Middle frontal gyrus (tissue), 1 donor: ENCODE measurements at regions not wholly inside any gene's neighbourhood (a gene's known extent, or its start where the extent isn't known, plus 50 kb on each side); places are given as distances from the start of the nearest gene placed in this dataset.

Experiments used
- DNase-seq: peaks from one replicate; pipeline ENCODE4 v3.0.0-alpha.2; 2015; ENCODE audit warnings: low spot score; ENCODE audit errors: extremely low spot score

- DNase-seq: no peak
Measured at GRCh38 chr13:66071608-66072007, 1158.5 kb downstream of the PCDH9 start.

- DNase-seq: no peak
Measured at GRCh38 chr13:66071029-66071428, 1159.1 kb downstream of the PCDH9 start.

DNA sequence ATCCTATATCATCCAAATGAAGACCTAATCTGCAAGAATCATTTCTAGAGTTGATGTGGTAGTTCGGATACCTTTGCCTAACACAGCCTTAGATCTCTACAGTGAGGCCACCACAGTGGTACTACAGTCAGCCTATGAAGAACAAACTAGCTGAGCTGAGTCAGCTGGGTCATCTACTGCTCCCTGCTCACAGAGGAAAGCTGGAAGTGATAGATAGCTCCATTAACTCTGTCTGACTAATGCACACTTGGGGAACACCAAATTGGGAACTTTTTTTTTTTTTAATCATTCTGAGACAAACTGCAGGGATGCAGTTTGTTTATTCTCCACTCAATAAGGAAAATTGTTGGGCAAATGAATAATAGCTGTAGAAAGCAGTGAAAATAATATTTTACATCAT is 1160.6 kb downstream of the PCDH9 start:
- no peak for DNase-seq

GRCh38 chr13:66068683-66069082 is 1161.5 kb downstream of the PCDH9 start:
- no peak for DNase-seq

DNA sequence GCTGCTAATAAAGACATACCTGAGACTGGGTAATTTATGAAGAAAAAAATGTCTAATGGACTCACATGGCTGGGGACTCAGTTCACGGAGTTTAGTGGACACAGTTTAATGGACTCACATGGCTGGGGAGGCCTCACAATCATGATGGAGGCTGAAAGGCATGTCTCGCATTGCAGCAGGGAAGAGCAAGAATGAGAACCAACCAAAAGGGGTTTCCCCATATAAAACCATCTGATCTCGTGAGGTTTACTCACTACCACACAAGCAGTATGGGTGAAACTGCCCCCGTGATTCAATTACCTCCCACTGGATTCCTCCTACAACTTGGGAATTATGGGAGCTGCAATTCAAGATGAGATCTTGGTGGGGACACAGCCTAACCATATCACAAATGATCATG is 1181.2 kb downstream of the PCDH9 start:
- no peak for DNase-seq

DNA sequence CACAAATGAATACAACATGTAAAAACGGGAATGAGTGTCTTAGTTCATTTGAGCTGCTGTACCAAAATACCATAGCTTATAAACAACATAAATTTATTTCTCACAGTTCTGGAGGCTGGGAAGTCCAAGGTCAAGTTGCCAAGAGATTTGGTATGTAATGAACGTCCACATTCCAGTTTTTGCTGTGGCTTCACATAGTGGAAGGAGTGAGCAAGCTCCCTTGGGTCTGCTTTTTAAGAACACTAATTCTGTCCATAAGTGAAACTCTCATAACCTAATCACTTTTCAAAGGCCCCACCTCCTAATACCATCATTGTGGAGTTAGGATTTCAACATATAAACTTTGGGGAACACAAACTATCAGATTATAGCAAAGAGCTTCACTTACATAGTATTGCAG is 1189.6 kb downstream of the PCDH9 start:
- no peak for DNase-seq

DNA sequence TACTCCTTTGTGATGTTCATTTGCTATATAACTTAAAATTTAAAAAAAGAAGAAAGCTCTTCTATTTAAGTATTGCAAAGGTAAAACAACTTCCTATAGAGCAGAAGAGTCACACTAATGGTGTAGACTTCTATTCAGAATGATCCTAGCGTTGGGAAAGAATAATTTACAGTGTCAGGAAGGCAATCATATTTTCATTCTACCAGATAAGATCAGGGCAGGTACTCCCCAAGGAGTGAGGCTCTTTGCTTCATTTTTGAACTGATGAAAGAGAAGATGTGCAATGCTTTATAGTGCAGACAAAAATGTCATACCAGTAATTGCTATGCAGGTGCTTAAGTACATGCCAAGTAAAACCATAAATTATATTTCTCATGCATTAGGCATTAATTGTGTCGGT is 1193.0 kb downstream of the PCDH9 start:
- no peak for DNase-seq

DNA sequence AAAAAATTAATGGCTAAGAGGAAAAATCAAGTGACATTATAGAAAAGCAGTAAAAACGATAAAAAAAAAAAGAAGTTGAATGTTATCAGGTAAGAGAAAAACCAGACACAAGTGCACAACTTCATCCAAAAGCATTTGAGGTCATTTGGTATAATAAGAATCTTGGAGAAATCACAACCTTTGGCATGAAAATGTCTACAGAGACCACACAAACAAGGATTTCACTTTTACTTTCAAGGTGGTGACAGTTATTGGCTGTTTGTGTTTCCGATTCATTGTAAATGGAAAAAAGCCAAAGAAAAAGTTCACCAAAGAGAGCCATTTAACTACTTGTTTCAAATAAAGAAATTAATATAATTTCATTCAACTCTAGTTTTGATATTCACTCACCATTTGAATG is 1193.5 kb downstream of the PCDH9 start:
- DNase-seq: no peak

GRCh38 chr13:66036024-66036614 is 1194.0 kb downstream of the PCDH9 start:
- no peak for DNase-seq

- DNase-seq: no peak
Measured at GRCh38 chr13:66033924-66034323, 1196.2 kb downstream of the PCDH9 start.

DNA sequence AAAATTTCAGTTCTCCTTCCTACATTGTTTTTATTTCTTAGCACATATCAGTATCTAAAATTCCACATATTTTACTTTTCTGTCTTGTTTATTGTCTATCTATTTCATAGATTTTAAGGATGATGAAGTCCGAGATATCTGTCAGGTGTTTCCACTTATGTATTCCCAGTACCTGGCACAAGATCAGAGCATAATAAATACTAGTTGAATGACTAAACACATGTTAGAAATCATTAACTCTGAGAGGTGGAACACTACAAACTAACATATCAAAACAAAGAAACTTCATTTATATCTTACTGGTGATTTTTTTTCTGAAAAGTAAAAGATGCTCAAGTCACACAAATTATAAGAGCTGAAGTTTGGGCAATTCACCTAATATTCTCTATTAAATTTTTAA is 1208.3 kb downstream of the PCDH9 start:
- DNase-seq: no peak

DNA sequence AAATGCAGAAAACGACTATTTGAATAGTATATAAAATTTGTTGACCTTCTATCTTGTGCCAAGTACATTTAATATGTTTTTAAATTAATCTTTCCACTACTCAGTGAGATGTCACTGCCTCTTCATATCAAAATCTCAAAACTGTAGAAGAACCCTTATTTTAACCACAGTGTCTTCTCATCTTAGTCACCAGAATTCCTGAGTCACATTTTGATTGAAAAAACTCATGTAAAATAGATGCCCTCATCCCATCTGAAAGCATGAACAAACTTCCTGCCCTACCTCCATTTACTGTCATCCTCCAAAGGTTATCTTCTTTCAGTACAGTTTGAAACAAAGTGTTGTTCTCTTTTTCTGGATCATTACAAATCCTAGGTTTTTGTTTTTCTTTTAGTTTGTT is 1215.4 kb downstream of the PCDH9 start:
- DNase-seq: no peak

GRCh38 chr13:66009241-66009640 is 1220.9 kb downstream of the PCDH9 start:
- DNase-seq: no peak

GRCh38 chr13:66003558-66003957 is 1226.6 kb downstream of the PCDH9 start:
- DNase-seq: no peak

DNA sequence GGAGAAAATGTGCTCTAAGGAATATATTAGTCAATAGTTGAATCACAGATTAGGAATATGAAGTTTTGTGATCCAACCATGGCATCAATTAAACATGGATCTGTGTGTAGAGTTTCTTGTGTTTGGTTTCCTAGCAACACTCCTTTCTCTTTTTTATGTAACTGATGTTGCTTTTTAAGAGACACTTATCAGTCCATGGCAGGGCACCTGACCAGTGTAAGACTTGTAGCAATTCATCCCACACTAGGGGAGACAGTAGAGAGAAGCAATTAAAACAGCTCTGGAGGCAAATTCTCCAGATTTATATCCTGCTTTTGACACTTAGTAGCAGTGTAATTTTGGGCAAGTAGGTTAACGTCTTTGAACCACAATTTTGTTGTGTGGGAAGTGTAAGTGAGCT is 1229.0 kb downstream of the PCDH9 start:
- no peak for DNase-seq

DNA sequence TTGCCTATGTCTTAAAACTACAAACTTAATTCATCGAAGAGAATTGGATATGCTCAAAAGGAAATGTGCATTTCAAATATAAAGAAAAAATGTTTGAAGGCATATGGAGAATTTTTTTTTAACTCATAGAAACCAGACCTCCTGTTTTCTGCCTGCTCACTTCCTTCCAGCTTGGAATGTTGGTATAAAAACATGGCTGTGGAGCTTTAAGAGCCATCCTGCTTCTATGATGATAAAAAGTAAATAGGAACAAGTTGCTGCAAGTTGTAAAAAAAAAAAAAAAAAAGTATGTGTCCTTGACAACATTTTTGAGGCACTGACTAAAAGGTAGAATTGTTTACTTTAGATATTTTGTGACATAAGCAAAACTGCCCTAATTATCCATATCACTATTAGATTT is 1230.7 kb downstream of the PCDH9 start:
- DNase-seq: no peak

- DNase-seq: no peak
Measured at GRCh38 chr13:65990684-65991083, 1239.5 kb downstream of the PCDH9 start.

- no peak for DNase-seq
Measured at GRCh38 chr13:65985612-65986011, 1244.5 kb downstream of the PCDH9 start.

- DNase-seq: no peak
Measured at GRCh38 chr13:65977525-65977924, 1252.6 kb downstream of the PCDH9 start.

DNA sequence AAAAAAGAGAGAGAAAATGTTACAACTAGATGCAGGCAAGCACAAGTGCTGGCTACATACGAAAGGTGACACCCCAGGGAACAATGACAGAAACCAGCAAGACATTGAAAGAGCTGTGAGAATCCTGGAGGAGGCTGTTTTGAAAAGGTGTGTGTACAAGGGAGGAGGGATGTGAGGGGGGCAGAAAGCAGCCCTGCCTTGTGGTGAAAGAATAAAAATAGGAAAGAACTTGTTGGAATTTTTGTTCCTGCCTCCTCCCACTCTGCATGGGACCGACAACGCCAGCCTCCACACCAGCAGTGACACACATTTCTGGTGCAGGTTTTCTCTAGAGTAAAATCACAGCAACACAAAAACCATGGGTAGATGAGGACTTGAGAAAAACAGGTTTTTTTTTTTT is 1258.6 kb downstream of the PCDH9 start:
- no peak for DNase-seq

DNA sequence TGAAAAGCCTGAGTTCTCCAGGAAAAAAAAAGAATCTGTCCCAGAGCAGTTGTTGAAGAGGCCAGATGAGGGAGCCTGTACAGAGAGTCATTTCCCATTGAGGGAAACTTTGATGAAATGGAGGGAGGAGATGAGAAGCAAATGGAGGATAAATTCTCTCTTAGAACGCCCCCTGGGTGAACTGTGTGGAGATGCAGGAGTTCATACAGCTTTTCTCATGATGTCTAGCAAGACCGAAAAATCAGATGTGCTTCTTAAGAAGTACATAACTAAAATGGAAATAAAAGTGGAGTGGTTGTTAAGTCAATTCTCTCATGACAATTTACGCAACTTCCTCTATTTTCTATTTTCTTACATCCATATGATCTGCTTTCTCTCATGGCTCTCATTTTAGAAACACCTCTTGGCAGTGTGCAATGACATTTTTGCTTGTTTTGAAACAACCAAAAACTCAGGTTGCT is 1263.1 kb downstream of the PCDH9 start:
- DNase-seq: no peak

GRCh38 chr13:65965501-65965900 is 1264.6 kb downstream of the PCDH9 start:
- DNase-seq: no peak

DNA sequence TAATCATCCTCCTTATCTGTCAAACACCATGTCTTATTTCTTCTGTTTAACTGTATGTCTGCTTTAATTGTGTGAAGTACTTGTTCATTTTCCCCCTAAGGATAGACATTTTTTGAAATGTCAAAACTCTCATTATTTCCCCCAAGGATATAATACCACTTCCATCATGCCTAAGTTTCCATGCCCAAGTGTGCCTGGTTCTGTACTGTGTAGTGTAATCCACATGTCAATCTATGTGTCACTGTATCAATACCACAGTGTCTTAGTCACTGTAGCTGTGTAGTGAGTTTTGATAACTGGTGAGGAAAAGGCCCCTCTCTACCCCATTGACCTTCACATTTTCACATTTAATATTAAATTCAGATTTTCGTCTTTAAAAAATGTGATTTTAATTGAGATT is 1265.5 kb downstream of the PCDH9 start:
- no peak for DNase-seq

DNA sequence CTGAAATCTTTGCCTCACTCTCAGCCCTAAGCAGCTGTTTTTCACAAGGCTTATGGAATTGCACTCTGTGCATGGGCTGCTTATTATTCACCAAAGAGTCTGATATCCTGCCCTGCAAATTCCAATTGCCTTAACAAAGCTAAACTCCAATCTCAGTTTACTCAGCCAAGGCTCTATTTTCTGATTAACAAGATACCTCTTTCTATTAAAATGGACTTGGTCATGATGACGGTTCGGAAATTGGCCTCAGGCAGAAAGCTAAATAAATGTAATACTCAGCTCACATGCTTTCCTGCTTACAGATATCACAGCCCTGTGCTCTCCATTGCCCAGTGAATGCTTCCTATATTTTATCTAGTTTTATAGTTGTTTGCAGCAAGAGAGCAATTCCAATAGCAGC is 1270.8 kb downstream of the PCDH9 start:
- no peak for DNase-seq
